ENCODE measurements at regions not wholly inside any gene's neighbourhood (a gene's known extent, or its start where the extent isn't known, plus 50 kb on each side); places are given as distances from the start of the nearest gene placed in this dataset.

DNA sequence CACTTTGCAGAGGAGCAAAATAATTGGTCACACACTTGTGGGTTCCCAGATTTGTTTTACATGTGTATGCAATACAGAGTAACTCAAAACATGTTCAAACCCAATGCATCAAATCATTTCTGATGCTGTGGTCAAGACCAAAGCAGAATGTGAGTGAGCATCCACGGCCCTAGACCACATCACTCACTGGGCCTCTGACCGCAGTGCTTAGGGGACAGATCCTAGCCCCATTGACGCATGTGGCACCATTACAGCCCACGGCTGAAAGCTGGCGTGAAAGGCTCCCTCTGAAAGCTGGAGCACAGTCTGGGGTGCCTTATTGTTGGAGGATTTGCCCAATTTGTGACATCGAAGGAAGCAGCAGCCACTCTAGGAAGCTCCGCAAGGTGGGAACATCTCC lies 498.8 kb upstream of the TCF4 start (continued):
- TF ChIP-seq NR2C2 (CRISPR knock-in tag; IDR thresholded peaks at IDR 0.05) (no peak), NR2C2 (tag; IDR thresholded peaks at IDR 0.05) (no peak), SMAD2 (IDR thresholded peaks at IDR 0.05; ENCODE audit: low read depth, low read length) (no peak)

GRCh38 chr18:56086176-56086575 lies 498.2 kb upstream of the TCF4 start:
- POLR2A ChIA-PET = interaction anchor here (0.7 kb wide), 1 partner anchor 1375 kb away, joined by 3 read pairs; no protein-coding TSS in a partner anchor
- H3K9me1 ChIP-seq (ENCODE audit: control insufficient read depth, insufficient read depth, low read length) = no peaks in the 10 kb centered on the region
- H3K4me3 ChIP-seq = no peak overlapping the region
- no peak overlapping the region for H3K27ac ChIP-seq (ENCODE audit: extremely low read depth, low read depth, low read length)
- no TSS peak for BruUV-seq (replicated peaks)
- H3K79me2 ChIP-seq (ENCODE audit: control insufficient read depth, insufficient read depth, low read length) = no peaks in the 10 kb centered on the region
- no peak overlapping the region for H2AFZ ChIP-seq (ENCODE audit: low read depth, low read length)
- H4K20me1 ChIP-seq (replicated peaks; ENCODE audit: control insufficient read depth, insufficient read depth, low read length) = no peaks in the 10 kb centered on the region
- in situ Hi-C loops (cut with MboI) = no loop called here
- H3K36me3 ChIP-seq (ENCODE audit: control insufficient read depth, insufficient read depth, low read length) = no peaks in the 10 kb centered on the region
- H3K9me3 ChIP-seq (replicated peaks; ENCODE audit: control insufficient read depth, insufficient read depth, low read depth, low read length) = no peaks in the 10 kb centered on the region
- peaks cover 0 to 5% of the 10 kb centered on the region in 2 experiments; a peak in 1 of 5 replicates for H3K27me3 ChIP-seq (ENCODE audit: control insufficient read depth in 2 of 2, insufficient read depth in 2 of 2, low read length in 2 of 2)
- DNase-seq (ENCODE audit: extremely low read depth in 1 of 4, low spot score in 3 of 4) (no peak), ATAC-seq (no peak), FAIRE-seq (no peak)
- 0% methylated on average over 4 of the region's 4 CpGs for WGBS (ENCODE audit: insufficient coverage, low coverage, missing lambda C conversion rate)
- CTCF ChIA-PET (ENCODE audit: low intra/inter-chr PET ratio) = no interaction called here
- H3K4me1 ChIP-seq (replicated peaks in 1 of 2; ENCODE audit: control insufficient read depth in 2 of 2, insufficient read depth in 2 of 2, low read length in 2 of 2) = no peaks in the 10 kb centered on the region
- no peak overlapping the region for H3K9ac ChIP-seq (ENCODE audit: insufficient read depth in 1 of 2, low read depth in 2 of 2, low read length in 2 of 2)
- intact Hi-C loops (cut with micrococcal nuclease) = no loop called here
- H3K4me2 ChIP-seq (ENCODE audit: insufficient read depth, low read length) = no peak overlapping the region
- no peak for TF ChIP-seq ID3 (CRISPR knock-in tag; IDR thresholded peaks at IDR 0.05)
- TF ChIP-seq ID3 (tag; IDR thresholded peaks at IDR 0.05) = no peak
- TF ChIP-seq POLR2AphosphoS5 (IDR thresholded peaks at IDR 0.05; ENCODE audit: control insufficient read depth, insufficient read depth, low read depth, low read length) = no peak
- TF ChIP-seq CBX1 (IDR thresholded peaks at IDR 0.05; ENCODE audit: low read depth) = no peak
- no peak for TF ChIP-seq ETV1 (tag; conservative IDR thresholded peaks at IDR 0.05; ENCODE audit: low read depth)
- no peak for TF ChIP-seq RERE (CRISPR knock-in tag; IDR thresholded peaks at IDR 0.05; ENCODE audit: borderline replicate concordance)
- no peak for TF ChIP-seq ZNF592 (IDR thresholded peaks at IDR 0.05)
- no peak for TF ChIP-seq BHLHE40 (IDR thresholded peaks at IDR 0.05; ENCODE audit: low read length)
